IMR-90 (cell line): ENCODE measurements at regions not wholly inside any gene's neighbourhood (a gene's known extent, or its start where the extent isn't known, plus 50 kb on each side); places are given as distances from the start of the nearest gene placed in this dataset.

Experiments
- ATAC-seq: fragments of 200-7000 bp; cut with Tn5 transposase; 2 replicates; pipeline ENCODE4 v1.9.1; 2020; ENCODE audit warnings: low read depth, mild to moderate bottlenecking, moderate library complexity
- BruUV-seq: library from RNA; stranded (reverse); fragments of 400-500 nt; replicated peaks from 2 replicates; lab custom pipeline; 2021; lab: Mats Ljungman, UMichigan
- CTCF ChIA-PET: fragments of 300-600 bp; formaldehyde crosslinking; extraction: SDS; loops from one replicate; lab custom pipeline; 2021; ENCODE audit warnings: antibody characterized with exemption; lab: Yijun Ruan, JAX
- POLR2A ChIA-PET: fragments of 300-600 bp; sonication (Branson Sonifier 250); formaldehyde crosslinking; loops from one replicate; lab custom pipeline; 2022; ENCODE audit warnings: antibody characterized with exemption; ENCODE audit not compliant: unreplicated experiment; lab: Charles Lee
- DNase-seq: peaks from one replicate; pipeline ENCODE4 v3.0.0; 2013
- H2AFZ ChIP-seq: replicated peaks from 2 replicates; pipeline ENCODE3; 2013; ENCODE audit warnings: low read length, mild to moderate bottlenecking; ENCODE audit not compliant: poor library complexity
- H2AK5ac ChIP-seq: 2 replicates; pipeline ENCODE4 v1.6.1; 2013; ENCODE audit warnings: low read depth, low read length, inconsistent platforms
- H2AK9ac ChIP-seq: replicated peaks from 2 replicates; pipeline ENCODE3; 2013; ENCODE audit warnings: mild to moderate bottlenecking, low read depth, low read length, moderate library complexity; ENCODE audit not compliant: poor library complexity
- H2BK120ac ChIP-seq: 2 replicates; pipeline ENCODE4 v1.6.1; 2013; ENCODE audit warnings: low read depth, low read length, inconsistent platforms
- H2BK15ac ChIP-seq: 3 replicates; pipeline ENCODE4 v1.6.1; 2013; ENCODE audit warnings: low read depth, low read length, inconsistent platforms
- H2BK20ac ChIP-seq: 2 replicates; pipeline ENCODE4 v1.6.1; 2013; ENCODE audit warnings: low read depth, mild to moderate bottlenecking, inconsistent platforms, low read length, moderate library complexity
- H2BK5ac ChIP-seq: 2 replicates; pipeline ENCODE4 v1.6.1; 2013; ENCODE audit warnings: mild to moderate bottlenecking, low read depth, low read length, inconsistent platforms; ENCODE audit not compliant: poor library complexity, severe bottlenecking
- H3K14ac ChIP-seq: replicated peaks from 2 replicates; pipeline ENCODE4 v1.6.1; 2013; ENCODE audit warnings: low read depth, low read length, inconsistent platforms
- H3K18ac ChIP-seq: 2 replicates; pipeline ENCODE4 v1.6.1; 2013; ENCODE audit warnings: low read depth, low read length, control low read depth
- H3K23ac ChIP-seq: 2 replicates; pipeline ENCODE4 v1.6.1; 2013; ENCODE audit warnings: low read depth, low read length, inconsistent platforms
- H3K27ac ChIP-seq: 2 replicates; pipeline ENCODE4 v1.5.1; 2013; ENCODE audit warnings: mild to moderate bottlenecking, control low read depth, low read length; ENCODE audit not compliant: insufficient read depth
- H3K27me3 ChIP-seq: 2 replicates; pipeline ENCODE4 v1.6.1; 2013; ENCODE audit warnings: low read length; ENCODE audit not compliant: control insufficient read depth, insufficient read depth
- H3K36me3 ChIP-seq: 2 replicates; pipeline ENCODE4 v1.6.1; 2013; ENCODE audit warnings: low read length, mixed read lengths; ENCODE audit not compliant: control insufficient read depth, insufficient read depth
- H3K4ac ChIP-seq: 2 replicates; pipeline ENCODE4 v1.6.1; 2013; ENCODE audit warnings: low read depth, low read length, inconsistent platforms
- H3K4me1 ChIP-seq: 2 replicates; pipeline ENCODE4 v1.6.1; 2013; ENCODE audit warnings: low read length, mixed read lengths; ENCODE audit not compliant: control insufficient read depth, insufficient read depth
- H3K4me2 ChIP-seq: 2 replicates; pipeline ENCODE4 v1.6.1; 2013; ENCODE audit warnings: low read depth, mild to moderate bottlenecking, control low read depth, low read length, moderate library complexity
- H3K4me3 ChIP-seq: 2 replicates; pipeline ENCODE4 v1.5.1; 2013; ENCODE audit warnings: low read depth, mild to moderate bottlenecking, control low read depth, low read length, moderate library complexity; ENCODE audit not compliant: insufficient read depth
- H3K56ac ChIP-seq: 2 replicates; pipeline ENCODE4 v1.6.1; 2013; ENCODE audit warnings: low read length, inconsistent platforms; ENCODE audit not compliant: insufficient read depth; ENCODE audit errors: extremely low read depth
- H3K79me1 ChIP-seq, 2 experiments: 2 replicates each; pipeline ENCODE4 v1.6.1; 2013; ENCODE audit warnings: low read length in 2 of 2, inconsistent platforms in 1 of 2, low read depth in 1 of 2
- H3K9ac ChIP-seq: 2 replicates; pipeline ENCODE4 v1.6.1; 2013; ENCODE audit warnings: low read depth, low read length, control low read depth
- H3K9me1 ChIP-seq: 2 replicates; pipeline ENCODE4 v1.6.1; 2013; ENCODE audit warnings: low read length, inconsistent platforms; ENCODE audit not compliant: insufficient read depth
- H3K9me3 ChIP-seq: 2 replicates; pipeline ENCODE4 v1.6.1; 2013; ENCODE audit warnings: low read length; ENCODE audit not compliant: control insufficient read depth, insufficient read depth
- H4K20me1 ChIP-seq: 2 replicates; pipeline ENCODE4 v1.6.1; 2013; ENCODE audit warnings: low read length, inconsistent platforms; ENCODE audit not compliant: insufficient read depth
- H4K5ac ChIP-seq: 2 replicates; pipeline ENCODE4 v1.6.1; 2013; ENCODE audit warnings: mild to moderate bottlenecking, low read depth, low read length, control low read depth
- H4K8ac ChIP-seq, 2 experiments: 2 replicates each; pipeline ENCODE4 v1.6.1; 2013; ENCODE audit warnings: low read depth in 2 of 2, low read length in 2 of 2, control low read depth in 1 of 2, inconsistent platforms in 1 of 2
- H4K91ac ChIP-seq: 2 replicates; pipeline ENCODE4 v1.6.1; 2013; ENCODE audit warnings: low read depth, low read length, inconsistent platforms; ENCODE audit not compliant: insufficient read depth
- BHLHE40 ChIP-seq: fragments of 150-350 bp; IDR thresholded peaks from 2 replicates; pipeline ENCODE4 v1.6.1; 2016; ENCODE audit warnings: mild to moderate bottlenecking, low read depth, low read length
- CEBPB ChIP-seq: IDR thresholded peaks from 2 replicates; pipeline ENCODE4 v1.6.1; 2012; ENCODE audit warnings: low read depth, low read length, improper control_type of control experiment
- CHD1 ChIP-seq: IDR thresholded peaks from 2 replicates; pipeline ENCODE4 v1.6.1; 2012; ENCODE audit warnings: low read depth, low read length, improper control_type of control experiment
- CTCF ChIP-seq: conservative IDR thresholded peaks from 2 replicates; pipeline ENCODE4 v1.5.1; 2012; ENCODE audit warnings: mild to moderate bottlenecking, low read depth, low read length, improper control_type of control experiment
- ELK1 ChIP-seq: fragments of 150-350 bp; IDR thresholded peaks from 2 replicates; pipeline ENCODE4 v1.6.1; 2016; ENCODE audit warnings: low read depth, mild to moderate bottlenecking, low read length, moderate library complexity, borderline replicate concordance
- FOS ChIP-seq: fragments of 150-350 bp; IDR thresholded peaks from 2 replicates; pipeline ENCODE4 v1.6.1; 2016; ENCODE audit warnings: low read depth, low read length
- MAFK ChIP-seq: IDR thresholded peaks from 2 replicates; pipeline ENCODE4 v1.6.1; 2012; ENCODE audit warnings: low read depth, low read length, improper control_type of control experiment
- MAZ ChIP-seq: IDR thresholded peaks from 2 replicates; pipeline ENCODE4 v1.6.1; 2012; ENCODE audit warnings: low read depth, mild to moderate bottlenecking, low read length, improper control_type of control experiment, moderate library complexity, borderline replicate concordance
- MXI1 ChIP-seq: IDR thresholded peaks from 2 replicates; pipeline ENCODE4 v1.6.1; 2012; ENCODE audit warnings: low read depth, mild to moderate bottlenecking, low read length, moderate library complexity, borderline replicate concordance
- NFE2L2 ChIP-seq: fragments of 150-350 bp; IDR thresholded peaks from 2 replicates; pipeline ENCODE4 v1.6.1; 2016; ENCODE audit warnings: low read depth, mild to moderate bottlenecking, low read length
- POLR2A ChIP-seq: IDR thresholded peaks from 2 replicates; pipeline ENCODE4 v1.6.1; 2012; ENCODE audit warnings: mild to moderate bottlenecking, low read depth, low read length
- RAD21 ChIP-seq: IDR thresholded peaks from 2 replicates; pipeline ENCODE4 v1.6.1; 2012; ENCODE audit warnings: low read length, improper control_type of control experiment
- RCOR1 ChIP-seq: IDR thresholded peaks from 2 replicates; pipeline ENCODE4 v1.6.1; 2012; ENCODE audit warnings: mild to moderate bottlenecking, low read length, improper control_type of control experiment; ENCODE audit not compliant: insufficient replicate concordance
- RFX5 ChIP-seq: IDR thresholded peaks from 2 replicates; pipeline ENCODE4 v1.8.0; 2012; ENCODE audit warnings: low read depth, mild to moderate bottlenecking, low read length, moderate library complexity
- SMC3 ChIP-seq: fragments of 150-350 bp; IDR thresholded peaks from 2 replicates; pipeline ENCODE4 v1.6.1; 2016; ENCODE audit warnings: low read depth, mild to moderate bottlenecking, antibody characterized with exemption, low read length, moderate library complexity
- USF2 ChIP-seq: fragments of 150-350 bp; IDR thresholded peaks from 2 replicates; pipeline ENCODE4 v1.6.1; 2017; ENCODE audit warnings: mild to moderate bottlenecking, antibody characterized with exemption, low read length, low read depth
- WGBS, 2 experiments: methylation state at CpG; one replicate each; pipeline versions ENCODE4 v1.1.5 to v1.1.7; 2013; ENCODE audit warnings: missing lambda C conversion rate in 2 of 2; ENCODE audit not compliant: insufficient read length in 1 of 2; ENCODE audit errors: extremely low coverage in 2 of 2; 5-methylcytosine and 5-hydroxymethylcytosine counted together
- dilution Hi-C: fragments of 300-500 bp; cut with HindIII; formaldehyde crosslinking; loops from one replicate; pipeline ENCODE4 v1.14.3; 2018; ENCODE audit warnings: low sequenced_read_pairs; ENCODE audit not compliant: unreplicated experiment
- in situ Hi-C: fragments of 300-500 bp; cut with MboI; formaldehyde crosslinking; loops from 3 replicates; pipeline ENCODE4 v1.14.3; 2019; ENCODE audit warnings: low sequenced_read_pairs, inconsistent platforms, mixed read lengths
- intact Hi-C: fragments of 100-400 bp; cut with micrococcal nuclease; formaldehyde crosslinking; loops from 2 replicates; pipeline ENCODE4 v1.10.0; 2022

GRCh38 chr2:241947004-241947350 lies 77.4 kb downstream of the RTP5 start:
- intact Hi-C loops (no loop called here), dilution Hi-C loops (no loop called here), in situ Hi-C loops (no loop called here)
- H4K5ac ChIP-seq, result no peak overlapping the region
- BruUV-seq, result no TSS peak
- DNase-seq, result no peak
- H2AFZ ChIP-seq, result no peak overlapping the region
- H3K4me3 ChIP-seq, result no peak overlapping the region
- ChIA-PET CTCF (no interaction called here), POLR2A (no interaction called here)
- H3K56ac ChIP-seq, result no peak overlapping the region
- 68% methylated on average over 16 of the region's 28 CpGs; no CpG with 5 or more reads in 1 of the 2 experiments for WGBS, 2 experiments
- no peak overlapping the region for H4K8ac ChIP-seq
- no peak overlapping the region for H3K4ac ChIP-seq
- no peaks in the 10 kb centered on the region for H3K9me3 ChIP-seq
- TF ChIP-seq CHD1 (no peak), ELK1 (no peak), NFE2L2 (no peak), RFX5 (no peak), MAZ (no peak), USF2 (no peak; the same call in 1 of the 2 replicates), RCOR1 (no peak), MXI1 (no peak), MAFK (no peak), BHLHE40 (no peak), RAD21 (no peak), FOS (no peak), CTCF (no peak), POLR2A (no peak), SMC3 (no peak), CEBPB (no peak)
- peaks cover 2% of the 10 kb centered on the region; the same call in 1 of the 2 replicates for H3K9me1 ChIP-seq
- H2BK5ac ChIP-seq, result no peak overlapping the region
- no peak overlapping the region for H3K4me2 ChIP-seq
- no peak overlapping the region for H2AK5ac ChIP-seq
- H3K27me3 ChIP-seq, result peaks cover 27% of the 10 kb centered on the region
- ATAC-seq, result no peak
- no peak overlapping the region for H3K18ac ChIP-seq
- no peak overlapping the region for H3K23ac ChIP-seq
- H2AK9ac ChIP-seq, result no peak overlapping the region
- H2BK15ac ChIP-seq, result no peak overlapping the region
- no peak overlapping the region for H3K27ac ChIP-seq
- H3K14ac ChIP-seq, result no peak overlapping the region
- no peaks in the 10 kb centered on the region for H3K36me3 ChIP-seq
- H4K91ac ChIP-seq, result no peak overlapping the region
- no peak overlapping the region for H3K9ac ChIP-seq
- no peak overlapping the region for H2BK20ac ChIP-seq
- 0 out of 2 replicates have a peak, but pooled peaks cover 3% of the 10 kb centered on the region for H4K20me1 ChIP-seq
- no peaks in the 10 kb centered on the region for H3K4me1 ChIP-seq
- no peak overlapping the region for H2BK120ac ChIP-seq
- H3K79me1 ChIP-seq, result no peaks in the 10 kb centered on the region
